HG02943 (cell line): ENCODE measurements at regions not wholly inside any gene's neighbourhood (a gene's known extent, or its start where the extent isn't known, plus 50 kb on each side); places are given as distances from the start of the nearest gene placed in this dataset.

ENCODE experiments used
- ATAC-seq: cut with Tn5 transposase; IDR thresholded peaks from one replicate; pipeline ENCODE4 v1.9.1; 2021; ENCODE audit warnings: mild to moderate bottlenecking, low read depth, moderate library complexity; ENCODE audit not compliant: unreplicated experiment

DNA sequence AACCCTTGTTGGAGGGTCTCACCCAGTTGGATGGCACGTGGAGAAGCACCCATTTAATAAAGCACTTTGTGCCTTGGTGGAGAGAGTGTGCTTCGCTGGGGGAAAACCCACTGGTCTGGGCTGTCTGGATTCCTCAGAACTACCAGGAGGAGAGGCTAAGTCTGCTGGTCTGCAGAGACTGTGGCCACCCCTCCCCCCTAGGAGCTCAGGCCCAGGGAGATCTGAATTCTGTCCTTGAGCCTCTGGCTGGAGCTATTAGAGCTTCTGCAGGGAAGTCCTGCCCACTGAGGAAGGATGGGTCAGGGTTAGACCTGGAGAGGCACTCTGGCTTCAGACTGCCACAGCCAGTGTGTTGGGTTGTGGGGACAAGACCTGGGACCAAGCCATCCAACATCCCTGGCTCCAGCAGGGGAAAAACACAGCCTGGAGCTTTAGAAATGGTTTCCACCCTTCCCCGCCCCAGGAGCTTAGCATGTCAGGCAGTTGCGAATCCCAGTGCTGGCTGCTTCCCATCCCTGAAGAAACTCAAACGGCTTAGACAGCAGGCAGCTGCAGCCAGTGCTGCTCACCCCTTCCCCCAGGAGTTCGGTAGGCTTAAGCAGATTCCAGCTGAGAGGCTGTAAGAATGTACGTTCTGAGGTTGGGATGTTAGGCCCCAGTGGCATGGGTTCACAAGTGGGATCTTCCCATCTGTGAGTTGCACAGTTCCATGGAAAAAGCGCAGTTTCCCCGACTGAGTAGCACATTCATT, 288.3 kb downstream of the TGFB2 start:
- ATAC-seq = no peak

DNA sequence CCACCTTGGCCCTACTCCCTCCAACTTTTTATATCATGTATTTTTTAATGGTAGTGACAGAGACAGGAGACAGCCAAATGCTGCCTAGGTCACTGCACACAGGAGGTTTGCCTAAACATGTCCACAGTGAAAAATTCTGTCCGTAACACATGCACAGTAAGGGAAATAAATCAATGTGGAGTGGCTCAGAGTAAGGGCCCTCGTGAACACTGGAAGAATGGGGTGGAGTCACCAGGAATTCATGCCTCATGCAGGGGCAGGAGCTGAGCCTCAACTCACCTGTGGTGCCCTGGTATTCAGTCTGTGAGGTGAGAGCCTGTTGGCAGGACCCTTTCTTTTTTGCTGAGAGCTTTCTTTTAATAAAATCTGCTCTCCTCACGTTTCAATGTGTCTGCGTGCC, 289.1 kb downstream of the TGFB2 start:
- no peak for ATAC-seq

DNA sequence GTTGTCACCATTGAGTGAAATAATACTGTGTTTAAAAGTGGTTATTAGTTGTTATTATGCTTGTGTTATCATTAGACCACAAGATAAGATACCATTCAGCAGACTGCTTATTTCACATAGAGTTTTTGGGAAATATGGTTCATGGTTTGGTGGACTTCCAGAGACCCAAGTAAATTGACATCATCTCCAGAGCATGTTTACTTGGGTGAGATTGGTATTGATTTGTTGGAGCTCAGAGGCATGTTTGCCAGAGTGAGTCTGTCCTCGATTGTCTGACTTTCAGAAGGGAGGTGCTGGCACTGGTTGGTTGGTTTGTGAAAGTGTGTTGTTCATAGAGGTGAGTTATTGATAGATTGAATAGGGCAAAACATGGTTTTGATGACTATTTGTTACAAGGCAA, 291.4 kb downstream of the TGFB2 start:
- no peak for ATAC-seq

DNA sequence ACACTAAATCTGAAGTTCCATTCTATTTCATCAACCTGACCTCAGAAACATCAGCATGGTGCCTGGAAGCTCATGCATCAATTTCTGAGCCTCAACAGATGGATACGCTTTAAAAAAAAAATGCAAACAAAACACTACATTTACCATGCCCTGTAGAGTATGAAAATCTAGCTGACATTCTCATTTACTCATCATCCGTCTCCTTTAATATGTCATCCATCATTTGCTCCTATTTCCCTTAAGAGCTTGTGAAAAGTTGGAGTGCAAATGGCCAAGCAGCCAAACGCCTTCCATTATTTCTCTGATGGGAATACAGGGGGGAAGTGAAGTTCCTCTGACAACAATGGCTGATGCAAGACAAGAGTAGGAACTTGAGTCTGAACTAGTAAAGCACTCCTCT, 295.0 kb downstream of the TGFB2 start:
- no peak for ATAC-seq

DNA sequence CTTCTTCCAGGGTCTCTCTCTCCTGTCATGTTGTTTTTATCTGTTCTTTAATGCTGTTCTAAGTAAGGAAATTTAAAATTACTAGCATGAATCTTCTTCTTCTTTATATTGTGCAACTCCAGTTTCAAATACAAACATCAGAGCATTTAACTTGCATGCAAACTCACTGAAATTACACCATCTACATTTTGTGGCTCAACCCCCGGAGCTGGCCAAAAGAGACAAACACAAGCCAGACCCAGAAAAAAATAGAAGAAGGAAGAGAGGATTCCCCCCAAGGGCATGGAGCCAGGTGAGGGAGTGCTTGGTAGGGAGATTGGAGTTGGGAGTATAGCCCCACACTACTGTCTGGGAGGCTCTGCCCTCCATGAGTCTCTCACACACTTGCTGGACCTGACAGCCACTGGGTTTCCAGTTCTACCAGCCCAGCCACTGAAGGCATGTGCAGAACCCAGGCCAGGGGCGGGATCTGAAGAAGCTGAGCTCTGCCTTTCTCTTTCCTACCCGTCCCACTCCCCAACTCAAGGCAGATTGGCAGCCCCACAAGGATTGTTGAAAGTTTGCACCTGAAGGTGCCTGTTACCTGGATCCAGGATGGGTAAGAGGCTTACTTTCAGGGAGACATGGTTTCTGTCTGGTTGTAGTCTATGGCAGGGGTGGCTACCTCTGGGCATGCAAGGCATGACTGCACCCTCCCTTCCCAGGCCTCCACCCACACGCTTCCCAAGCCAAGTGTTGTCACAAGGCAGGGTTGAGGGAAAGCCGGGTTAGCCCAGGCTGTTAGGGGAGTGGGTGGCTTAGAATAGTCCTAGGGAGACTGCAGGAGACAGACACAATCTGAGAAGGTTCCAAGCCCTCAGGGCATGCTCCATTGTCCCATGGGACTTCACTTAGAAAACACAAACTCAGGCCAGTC, 297.2 kb downstream of the TGFB2 start:
- ATAC-seq = no peak

DNA sequence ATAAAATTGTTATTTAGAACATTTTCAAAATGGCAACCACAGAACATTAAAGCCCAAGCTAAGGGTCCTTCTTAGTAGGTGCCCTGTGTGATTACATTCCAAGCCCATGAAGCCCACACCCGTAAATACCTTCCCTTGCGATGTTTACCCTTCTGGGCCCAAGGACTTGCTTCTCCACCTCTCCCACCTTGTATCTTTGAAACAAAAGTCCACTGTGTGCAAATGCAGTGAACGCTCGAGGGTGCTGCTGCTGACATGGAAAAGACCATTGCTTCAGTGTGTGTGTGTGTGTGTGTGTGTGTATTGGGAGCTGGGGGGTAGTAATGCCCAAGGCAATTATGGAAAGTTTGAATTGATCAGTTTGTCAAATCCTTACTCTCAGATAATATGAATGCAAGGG, 298.1 kb downstream of the TGFB2 start:
- no peak for ATAC-seq

DNA sequence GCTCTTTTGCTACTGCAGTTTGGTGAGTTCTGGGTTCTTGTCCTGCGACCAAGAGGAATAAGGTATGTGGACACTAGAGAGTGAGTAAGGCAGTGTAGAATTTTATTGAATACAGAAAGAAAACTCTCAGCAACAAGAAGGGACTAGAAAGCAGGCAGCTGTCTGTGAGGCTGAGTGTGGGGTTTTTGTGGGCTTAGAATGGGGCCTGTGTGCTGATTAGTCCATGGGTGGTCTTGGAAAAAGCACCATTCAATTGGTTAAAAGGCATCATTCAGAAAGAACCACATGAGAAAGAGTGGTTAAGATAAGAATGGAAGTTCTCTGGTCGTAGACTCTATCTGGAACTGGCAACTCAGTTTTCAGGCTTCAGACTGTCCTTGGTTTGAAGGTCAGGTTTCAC, 298.8 kb downstream of the TGFB2 start:
- ATAC-seq = no peak

DNA sequence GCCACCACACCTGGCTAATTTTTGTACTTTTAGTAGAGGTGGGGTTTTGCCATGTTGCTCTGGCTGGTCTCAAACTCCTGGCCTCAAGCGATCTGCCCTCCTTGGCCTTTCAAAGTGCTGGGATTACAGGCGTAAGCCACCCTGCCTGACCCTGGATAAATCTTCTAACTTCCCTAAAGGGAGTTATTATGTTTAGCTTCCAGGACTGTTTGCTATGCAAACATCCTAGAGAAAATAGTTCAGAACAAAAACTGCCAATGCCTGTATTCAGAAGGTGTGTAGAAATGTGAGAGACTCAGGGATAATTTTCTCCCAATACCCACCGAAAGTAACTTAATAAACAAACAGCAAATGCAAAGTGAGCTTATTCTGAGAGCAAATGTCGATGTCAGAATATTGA, 301.2 kb downstream of the TGFB2 start:
- no peak for ATAC-seq

DNA sequence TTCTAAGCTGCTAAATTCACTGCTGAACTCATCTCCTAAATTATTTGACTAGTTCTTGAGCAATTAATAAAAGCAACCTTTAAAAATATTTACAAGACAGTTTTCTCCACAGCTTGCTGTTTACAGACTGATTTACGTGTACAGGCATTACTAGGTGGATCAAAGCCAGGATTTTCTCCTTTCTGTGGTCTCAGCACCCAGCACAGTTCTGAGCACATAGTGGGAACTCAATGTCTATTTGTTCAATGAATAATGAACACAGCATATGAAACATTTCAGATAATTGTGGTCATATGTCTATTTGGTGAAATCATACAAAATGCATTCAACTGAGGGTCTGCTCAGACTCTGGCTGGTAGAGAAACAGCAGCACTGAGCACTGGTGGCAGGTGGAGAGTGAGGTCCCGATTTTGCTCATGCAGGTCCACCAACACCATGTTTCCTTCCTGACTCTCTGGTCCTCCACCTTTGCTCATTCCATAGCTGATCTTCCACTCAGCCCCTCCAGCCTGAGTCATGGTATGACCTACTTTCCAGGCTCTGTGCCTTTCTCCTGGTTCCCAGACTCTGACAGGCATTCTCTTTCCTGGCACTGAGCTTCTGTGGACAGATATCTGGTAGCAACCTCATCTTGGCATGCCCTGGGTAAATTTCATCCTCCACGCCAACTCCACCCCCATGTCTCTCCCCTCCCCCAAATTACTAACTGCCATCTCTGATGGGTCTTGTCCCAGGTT, 311.3 kb downstream of the TGFB2 start:
- ATAC-seq = no peak

DNA sequence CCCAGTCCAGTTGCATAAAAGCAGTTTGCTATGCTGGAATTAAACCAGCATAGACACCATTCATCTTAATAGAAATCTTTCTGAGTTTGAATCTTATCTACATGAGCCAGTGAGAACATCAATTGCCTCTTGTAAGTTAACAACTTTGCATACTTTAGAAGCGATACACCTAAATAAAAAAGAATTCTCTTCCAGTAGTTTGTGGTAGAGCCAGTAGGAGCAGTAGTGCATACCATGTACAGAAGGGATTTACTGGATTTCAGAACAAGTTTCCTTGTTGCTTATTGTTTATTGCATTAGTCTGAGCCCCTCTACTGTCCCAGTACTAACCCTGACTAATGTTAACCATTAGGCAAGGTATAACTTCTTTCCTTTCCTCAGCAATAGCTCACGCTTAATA, 313.1 kb downstream of the TGFB2 start:
- ATAC-seq = no peak

DNA sequence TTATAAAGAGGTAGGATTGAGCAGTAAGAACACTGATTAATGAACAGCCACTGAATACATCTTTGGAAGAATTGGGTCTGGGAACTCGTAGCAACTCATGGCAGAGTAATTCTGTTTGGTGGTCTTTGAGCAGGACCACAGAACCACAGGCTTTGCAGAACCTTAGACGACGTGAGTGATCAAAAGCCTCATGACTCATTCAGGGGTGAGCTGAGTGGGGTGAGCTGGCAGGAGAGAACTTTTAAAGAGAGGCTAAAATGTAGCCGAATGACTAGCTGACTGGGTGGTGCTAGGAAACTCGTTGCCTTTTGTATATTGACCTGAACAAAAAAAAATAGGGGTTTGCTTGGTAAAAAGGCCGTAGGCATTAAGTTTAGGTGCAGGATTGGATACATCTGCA, 313.8 kb downstream of the TGFB2 start:
- no peak for ATAC-seq

DNA sequence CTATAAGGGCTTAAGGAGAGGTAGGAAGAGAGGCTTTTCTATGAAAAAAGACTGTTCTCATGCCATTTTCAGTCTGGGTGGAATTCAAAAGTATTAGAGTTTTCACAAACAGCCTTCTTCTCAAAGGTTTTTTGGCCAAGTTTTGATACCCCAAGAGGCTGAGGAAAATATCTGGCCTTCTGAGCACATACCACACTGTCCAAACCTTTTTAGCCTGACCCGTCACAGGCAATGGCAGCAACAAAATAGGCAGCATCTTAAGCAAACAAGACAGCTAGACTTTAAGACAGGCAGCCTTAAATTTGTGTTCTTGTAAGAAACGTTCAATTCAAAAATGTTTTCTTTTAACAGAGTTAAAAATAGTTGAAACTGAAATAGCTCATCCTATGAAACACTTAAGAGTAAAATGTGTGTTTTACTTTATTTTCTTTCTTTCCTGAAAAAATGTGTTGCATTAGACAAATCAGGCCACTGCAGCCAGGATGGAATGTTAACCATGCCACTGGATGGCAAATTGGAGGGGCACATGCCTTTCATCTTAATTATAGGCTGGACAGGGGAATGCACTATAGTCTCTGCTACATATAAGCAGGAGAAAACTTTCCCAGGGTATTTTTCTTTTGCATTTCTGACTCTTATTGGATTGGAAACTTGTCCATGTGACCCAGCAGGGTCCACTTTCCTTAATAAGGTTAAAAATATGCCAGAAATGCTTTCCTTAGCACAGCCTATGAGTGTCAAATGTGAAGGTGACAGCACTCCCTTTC, 315.0 kb downstream of the TGFB2 start:
- ATAC-seq = no peak

DNA sequence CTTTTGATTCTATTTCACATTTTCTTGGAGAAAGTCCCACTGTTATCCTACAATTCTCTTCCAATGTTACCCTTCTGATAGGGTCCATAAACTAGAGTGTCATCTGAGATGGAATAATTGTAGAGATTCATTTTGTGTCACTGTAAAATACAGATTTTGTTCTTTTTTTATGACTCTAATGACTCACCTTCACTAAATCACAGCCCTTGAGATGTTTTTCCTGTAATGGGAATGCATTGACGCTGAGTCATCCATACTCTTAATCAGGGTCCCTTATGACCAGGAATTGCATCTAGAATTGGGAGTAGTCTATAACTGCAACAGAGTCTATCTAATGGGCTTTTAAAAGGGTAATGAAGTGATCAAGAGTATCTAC, 315.5 kb downstream of the TGFB2 start:
- no peak for ATAC-seq

DNA sequence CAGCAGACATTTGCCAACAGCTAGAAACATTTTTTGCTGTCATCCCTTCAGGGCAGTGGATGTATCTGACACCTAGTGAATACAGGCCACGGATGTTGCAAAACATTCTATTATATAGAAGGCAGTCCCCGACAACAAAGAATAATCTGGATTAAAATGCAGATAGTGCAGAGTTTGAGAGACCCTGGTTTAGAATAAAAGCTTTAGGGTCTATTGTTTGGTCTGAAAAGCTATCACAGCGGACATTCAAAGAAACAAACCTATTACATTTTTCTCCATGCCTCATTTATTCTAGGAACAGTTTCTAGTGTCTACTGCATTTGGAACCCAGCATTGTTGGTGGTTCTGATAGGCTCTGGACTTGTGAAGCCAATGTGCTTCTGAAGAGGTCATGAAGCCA, 316.3 kb downstream of the TGFB2 start:
- no peak for ATAC-seq

DNA sequence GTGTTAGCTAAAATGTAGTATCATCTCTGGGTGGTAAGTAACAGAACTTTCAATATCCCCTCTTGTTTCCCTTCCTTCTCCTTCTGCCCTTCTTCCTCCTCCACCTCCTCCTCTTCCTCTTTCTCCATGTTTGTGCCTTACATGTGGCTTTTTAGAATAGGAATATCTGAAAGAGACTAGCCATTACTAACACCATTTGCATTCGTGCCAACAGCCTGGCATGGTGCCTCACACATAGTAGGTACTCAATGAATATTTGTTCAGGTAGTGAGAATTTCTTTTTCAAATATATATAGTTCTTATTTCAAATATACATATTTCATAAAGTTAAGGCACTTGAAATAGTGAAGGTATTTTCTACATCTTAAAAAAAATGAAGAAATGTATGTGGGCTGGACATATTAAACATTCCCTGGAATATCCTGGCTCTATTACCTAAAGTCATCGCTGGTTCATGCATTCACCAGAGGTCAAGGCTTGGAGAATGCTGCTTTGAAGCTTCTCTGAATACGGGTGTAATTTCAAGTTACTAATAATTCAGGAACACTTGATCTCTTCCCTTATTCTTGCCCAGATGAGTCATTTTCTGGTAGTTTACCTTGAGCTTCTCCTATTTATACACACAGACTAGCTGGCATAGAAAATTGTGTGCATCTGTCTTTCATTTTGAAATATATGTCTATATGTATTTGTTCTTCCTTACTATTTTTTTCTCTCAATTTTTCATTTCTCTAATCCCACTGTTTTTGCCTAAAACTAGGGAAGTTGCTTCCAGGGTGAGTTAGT, 319.4 kb downstream of the TGFB2 start:
- ATAC-seq = no peak

DNA sequence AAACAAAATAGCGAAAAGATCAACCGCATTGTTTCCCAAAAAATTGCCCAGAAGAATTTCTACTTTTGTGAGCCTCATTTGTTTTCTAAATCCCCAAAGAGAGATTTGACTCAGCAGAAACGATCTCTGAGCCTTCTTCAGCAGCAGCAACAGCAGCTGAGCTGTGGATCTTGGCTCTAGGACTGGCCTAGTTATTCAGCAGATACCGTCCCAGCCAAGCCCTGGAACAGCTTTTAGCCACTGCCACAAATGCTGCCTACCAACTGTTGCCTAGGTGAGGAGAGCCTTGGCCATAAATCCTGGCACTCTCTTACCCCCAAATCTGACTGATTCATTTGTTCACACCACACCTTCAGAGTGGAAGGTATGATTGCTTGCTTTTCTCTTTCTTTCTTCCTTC, 320.1 kb downstream of the TGFB2 start:
- ATAC-seq = no peak

DNA sequence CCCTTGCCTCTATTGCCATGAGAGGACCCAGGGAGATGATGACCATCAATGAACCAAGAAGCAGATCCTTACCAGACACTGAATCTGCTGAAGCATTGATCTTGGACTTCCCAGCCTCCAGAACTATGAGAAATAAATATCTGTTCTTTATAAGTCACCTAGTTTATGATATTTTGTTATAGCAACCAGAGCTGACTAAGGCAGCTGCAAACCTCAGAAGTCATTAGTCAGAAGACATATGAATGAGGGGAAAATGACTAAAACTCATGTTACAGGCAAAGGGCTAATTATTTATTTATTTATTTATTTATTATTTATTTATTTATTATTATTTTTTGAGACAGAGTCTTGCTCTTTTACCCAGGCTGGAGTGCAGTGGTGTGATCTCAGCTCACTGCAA, 321.1 kb downstream of the TGFB2 start:
- ATAC-seq = no peak

DNA sequence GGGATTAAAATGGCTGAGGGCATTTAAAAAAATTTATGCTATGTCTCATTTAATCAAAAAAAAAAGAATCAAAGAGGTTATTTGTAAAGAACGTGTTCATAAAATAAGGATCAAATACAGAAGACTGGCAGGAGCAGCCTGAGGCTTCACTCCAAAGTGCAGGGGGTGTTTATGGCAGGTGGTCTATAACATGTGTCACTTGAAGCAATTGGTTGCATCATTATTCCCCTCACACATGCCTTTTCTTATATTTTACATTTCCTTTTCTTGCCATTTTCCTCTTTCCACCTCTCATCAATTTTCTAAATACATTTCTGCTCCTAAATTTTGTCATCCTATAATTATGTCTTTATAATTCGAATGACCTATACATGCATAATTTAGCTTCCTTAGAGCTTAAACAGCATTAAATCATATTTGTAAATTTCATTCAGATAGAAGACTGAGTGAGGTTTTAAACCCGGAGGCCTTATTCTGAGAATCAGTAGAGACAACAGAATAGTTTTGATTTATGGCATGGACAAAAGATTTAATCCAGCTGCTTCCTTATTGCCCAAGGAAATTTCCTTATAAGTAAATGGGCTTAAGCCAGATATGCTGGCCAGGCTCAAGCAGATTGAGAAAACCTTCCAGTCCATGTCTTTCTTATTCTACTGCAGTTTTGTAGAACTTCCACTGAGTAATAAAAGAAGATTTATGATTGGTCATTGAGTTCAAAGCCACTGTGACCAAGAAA, 322.8 kb downstream of the TGFB2 start:
- ATAC-seq = no peak

DNA sequence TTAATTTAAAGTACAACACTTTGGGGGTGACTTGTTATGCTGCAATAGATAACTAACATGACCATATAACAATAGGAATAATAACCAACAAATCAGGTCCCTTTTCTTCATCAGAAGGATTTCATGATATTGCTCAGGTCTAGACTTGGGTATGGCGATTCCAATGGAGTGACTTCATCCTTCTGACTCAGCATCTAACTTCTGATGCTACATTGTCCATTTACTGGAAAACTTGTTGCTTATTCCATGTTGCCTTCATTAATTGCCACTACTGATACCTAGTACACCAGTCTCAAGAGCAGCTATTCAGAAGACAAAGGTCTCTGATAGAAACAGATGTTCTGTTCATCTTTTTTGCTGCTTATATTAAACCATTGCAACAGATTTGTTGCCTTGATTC, 324.3 kb downstream of the TGFB2 start:
- ATAC-seq = no peak
